Fibroblast of lung (primary cell): ENCODE measurements at regions not wholly inside any gene's neighbourhood (a gene's known extent, or its start where the extent isn't known, plus 50 kb on each side); places are given as distances from the start of the nearest gene placed in this dataset.

Experiments used
- DNase-seq, 2 donors: peaks; one replicate each; pipeline versions ENCODE4 v3.0.0 to v3.0.0-alpha.2; 2010; ENCODE audit warnings: low read depth in 2 of 2
- H2AFZ ChIP-seq: 2 replicates; pipeline ENCODE4 v1.5.1; 2012; ENCODE audit warnings: low read length, control low read depth, inconsistent platforms
- H3K27ac ChIP-seq: 2 replicates; pipeline ENCODE4 v1.5.1; 2011; ENCODE audit warnings: low read length, control low read depth; ENCODE audit not compliant: insufficient read depth
- H3K27me3 ChIP-seq: 2 replicates; pipeline ENCODE4 v1.5.1; 2011; ENCODE audit warnings: mild to moderate bottlenecking, low read length; ENCODE audit not compliant: control insufficient read depth, insufficient read depth
- H3K36me3 ChIP-seq: 2 replicates; pipeline ENCODE4 v1.5.1; 2011; ENCODE audit warnings: low read length; ENCODE audit not compliant: control insufficient read depth, insufficient read depth
- H3K4me1 ChIP-seq: 2 replicates; pipeline ENCODE4 v1.5.1; 2011; ENCODE audit warnings: low read length; ENCODE audit not compliant: control insufficient read depth, insufficient read depth; ENCODE audit errors: extremely low read depth
- H3K4me2 ChIP-seq: 2 replicates; pipeline ENCODE4 v1.5.1; 2011; ENCODE audit warnings: low read length, control low read depth; ENCODE audit not compliant: insufficient read depth; ENCODE audit errors: extremely low read depth
- H3K4me3 ChIP-seq, 4 experiments: fragments of 200-600 bp in 1 of 4; sonication (generic) in 1 of 4; replicated peaks in 1 of 4; 2 replicates each; pipeline ENCODE4 v1.5.1; 2011 to 2016; ENCODE audit warnings: low read length in 4 of 4, low read depth in 3 of 4, mild to moderate bottlenecking in 3 of 4, control low read depth in 2 of 4, inconsistent platforms in 1 of 4, mixed read lengths in 1 of 4; ENCODE audit not compliant: insufficient read depth in 1 of 4; ENCODE audit errors: control extremely low read depth in 1 of 4
- H3K79me2 ChIP-seq: 2 replicates; pipeline ENCODE4 v1.5.1; 2012; ENCODE audit warnings: mild to moderate bottlenecking, low read length, inconsistent platforms; ENCODE audit not compliant: control insufficient read depth, insufficient read depth
- H3K9ac ChIP-seq: 2 replicates; pipeline ENCODE4 v1.5.1; 2011; ENCODE audit warnings: mild to moderate bottlenecking, low read length, control low read depth; ENCODE audit not compliant: insufficient read depth
- H3K9me3 ChIP-seq: 2 replicates; pipeline ENCODE4 v1.5.1; 2012; ENCODE audit warnings: low read depth, low read length; ENCODE audit not compliant: control insufficient read depth, insufficient read depth
- H4K20me1 ChIP-seq: 2 replicates; pipeline ENCODE4 v1.5.1; 2011; ENCODE audit warnings: low read length; ENCODE audit not compliant: control insufficient read depth, insufficient read depth; ENCODE audit errors: extremely low read depth
- CTCF ChIP-seq, 2 donors: IDR thresholded peaks in 1 of 2; conservative IDR thresholded peaks in 1 of 2; 1 replicate in 1 of 2; 2 replicates in 1 of 2; pipeline ENCODE4 v1.5.1; 2011 to 2012; ENCODE audit warnings: low read length in 2 of 2, control low read depth in 1 of 2, inconsistent platforms in 1 of 2, low read depth in 1 of 2, mild to moderate bottlenecking in 1 of 2
- EZH2 ChIP-seq: IDR thresholded peaks from 2 replicates; pipeline ENCODE4 v1.5.1; 2012; ENCODE audit warnings: low read length, control low read depth, mild to moderate bottlenecking; ENCODE audit errors: missing control alignments

- Histone ChIP-seq H3K4me2 (no peak overlapping the region), H3K36me3 (no peaks in the 10 kb centered on the region), H3K4me1 (peaks cover 4% of the 10 kb centered on the region), H3K27ac (no peak overlapping the region), H2AFZ (no peak overlapping the region), H3K9me3 (no peaks in the 10 kb centered on the region), H4K20me1 (no peaks in the 10 kb centered on the region), H3K4me3 (no peak overlapping the region), H3K79me2 (no peaks in the 10 kb centered on the region), H3K27me3 (no peaks in the 10 kb centered on the region), H3K9ac (no peak overlapping the region)
- TF ChIP-seq CTCF (conservative IDR thresholded peaks at IDR 0.05 in 1 of 2, IDR thresholded peaks at IDR 0.05 in 1 of 2; ENCODE audit: low read depth in 1 of 2, low read length in 2 of 2) (no peak), EZH2 (no peak)
- peak; percentile 65 to 72 for DNase-seq
Observed at GRCh38 chr2:106982350-106982749, 96.4 kb upstream of the ST6GAL2 start.

- Histone ChIP-seq H3K4me2 (no peak overlapping the region), H3K9ac (no peak overlapping the region), H3K4me1 (no peaks in the 10 kb centered on the region), H3K27me3 (no peaks in the 10 kb centered on the region), H3K9me3 (no peaks in the 10 kb centered on the region), H3K79me2 (no peaks in the 10 kb centered on the region), H4K20me1 (no peaks in the 10 kb centered on the region), H3K27ac (no peak overlapping the region), H3K36me3 (no peaks in the 10 kb centered on the region), H3K4me3 (no peak overlapping the region), H2AFZ (no peak overlapping the region)
- TF ChIP-seq CTCF (conservative IDR thresholded peaks at IDR 0.05 in 1 of 2, IDR thresholded peaks at IDR 0.05 in 1 of 2; ENCODE audit: low read depth in 1 of 2, low read length in 2 of 2) (no peak), EZH2 (no peak)
- DNase-seq = peak in 1 of 2 donors; percentile 80
Observed at GRCh38 chr2:106983305-106983704, 97.3 kb upstream of the ST6GAL2 start.

GRCh38 chr2:106988361-106988760 is 102.4 kb upstream of the ST6GAL2 start:
- no peaks in the 10 kb centered on the region for H3K9me3 ChIP-seq
- no peak for DNase-seq
- no peak overlapping the region for H2AFZ ChIP-seq
- H3K27ac ChIP-seq = no peak overlapping the region
- no peaks in the 10 kb centered on the region for H3K79me2 ChIP-seq
- H3K9ac ChIP-seq = no peak overlapping the region
- H3K4me3 ChIP-seq = no peak overlapping the region
- no peaks in the 10 kb centered on the region for H4K20me1 ChIP-seq
- H3K4me1 ChIP-seq = no peaks in the 10 kb centered on the region
- no peaks in the 10 kb centered on the region for H3K36me3 ChIP-seq
- no peaks in the 10 kb centered on the region for H3K27me3 ChIP-seq
- TF ChIP-seq EZH2 (no peak), CTCF (conservative IDR thresholded peaks at IDR 0.05 in 1 of 2, IDR thresholded peaks at IDR 0.05 in 1 of 2; ENCODE audit: low read depth in 1 of 2, low read length in 2 of 2) (no peak)
- H3K4me2 ChIP-seq = no peak overlapping the region
